ENCODE measurements at regions not wholly inside any gene's neighbourhood (a gene's known extent, or its start where the extent isn't known, plus 50 kb on each side); places are given as distances from the start of the nearest gene placed in this dataset.
"Not testable (repeated sequence)": the region's sequence is repeated elsewhere in the genome, so short reads cannot be mapped to it uniquely, and the experiment has no call there.

DNA sequence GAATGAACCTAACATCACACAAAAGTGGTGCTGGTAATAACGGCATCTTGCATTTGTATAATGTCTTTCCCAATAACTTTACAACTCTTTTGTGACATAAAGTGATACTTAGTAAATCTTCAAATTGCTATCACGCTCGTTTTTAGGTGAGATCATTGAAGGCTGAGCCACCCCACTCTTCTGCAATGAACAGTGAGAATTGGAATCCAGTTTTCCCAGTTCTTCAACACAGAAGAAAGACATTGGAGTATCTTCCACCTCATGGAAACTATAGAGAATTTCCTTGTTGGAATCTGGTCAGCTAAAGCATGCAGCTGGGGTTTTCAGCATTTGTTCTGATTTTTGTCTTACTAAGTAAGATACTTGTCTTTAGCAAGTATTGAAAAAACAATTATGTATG is 59.9 kb upstream of the NRIP1 start:
- no peak overlapping the region for H3K4me3 ChIP-seq (IDR thresholded peaks at IDR 0.05; ENCODE audit: insufficient read depth, low read depth, low read length)
- no peak overlapping the region for H3K9ac ChIP-seq
- H3K36me3 ChIP-seq (ENCODE audit: insufficient read depth), result no peaks in the 10 kb centered on the region
- H3K79me2 ChIP-seq (ENCODE audit: insufficient read depth, low read depth), result no peaks in the 10 kb centered on the region
- H3K4me1 ChIP-seq (ENCODE audit: low read depth, poor library complexity, severe bottlenecking), result no peaks in the 10 kb centered on the region
- H3K27ac ChIP-seq, result no peak overlapping the region
- TF ChIP-seq, protein P1, sequence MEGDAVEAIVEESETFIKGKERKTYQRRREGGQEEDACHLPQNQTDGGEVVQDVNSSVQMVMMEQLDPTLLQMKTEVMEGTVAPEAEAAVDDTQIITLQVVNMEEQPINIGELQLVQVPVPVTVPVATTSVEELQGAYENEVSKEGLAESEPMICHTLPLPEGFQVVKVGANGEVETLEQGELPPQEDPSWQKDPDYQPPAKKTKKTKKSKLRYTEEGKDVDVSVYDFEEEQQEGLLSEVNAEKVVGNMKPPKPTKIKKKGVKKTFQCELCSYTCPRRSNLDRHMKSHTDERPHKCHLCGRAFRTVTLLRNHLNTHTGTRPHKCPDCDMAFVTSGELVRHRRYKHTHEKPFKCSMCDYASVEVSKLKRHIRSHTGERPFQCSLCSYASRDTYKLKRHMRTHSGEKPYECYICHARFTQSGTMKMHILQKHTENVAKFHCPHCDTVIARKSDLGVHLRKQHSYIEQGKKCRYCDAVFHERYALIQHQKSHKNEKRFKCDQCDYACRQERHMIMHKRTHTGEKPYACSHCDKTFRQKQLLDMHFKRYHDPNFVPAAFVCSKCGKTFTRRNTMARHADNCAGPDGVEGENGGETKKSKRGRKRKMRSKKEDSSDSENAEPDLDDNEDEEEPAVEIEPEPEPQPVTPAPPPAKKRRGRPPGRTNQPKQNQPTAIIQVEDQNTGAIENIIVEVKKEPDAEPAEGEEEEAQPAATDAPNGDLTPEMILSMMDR (conservative IDR thresholded peaks at IDR 0.05; ENCODE audit: low read depth, low read length), result no peak
- H3K27me3 ChIP-seq (ENCODE audit: insufficient read depth, low read depth), result no peaks in the 10 kb centered on the region
- no peak overlapping the region for H2AFZ ChIP-seq (ENCODE audit: low read depth)
- no peaks in the 10 kb centered on the region for H4K20me1 ChIP-seq (ENCODE audit: insufficient read depth)
- H3K4me2 ChIP-seq, result no peak overlapping the region

DNA sequence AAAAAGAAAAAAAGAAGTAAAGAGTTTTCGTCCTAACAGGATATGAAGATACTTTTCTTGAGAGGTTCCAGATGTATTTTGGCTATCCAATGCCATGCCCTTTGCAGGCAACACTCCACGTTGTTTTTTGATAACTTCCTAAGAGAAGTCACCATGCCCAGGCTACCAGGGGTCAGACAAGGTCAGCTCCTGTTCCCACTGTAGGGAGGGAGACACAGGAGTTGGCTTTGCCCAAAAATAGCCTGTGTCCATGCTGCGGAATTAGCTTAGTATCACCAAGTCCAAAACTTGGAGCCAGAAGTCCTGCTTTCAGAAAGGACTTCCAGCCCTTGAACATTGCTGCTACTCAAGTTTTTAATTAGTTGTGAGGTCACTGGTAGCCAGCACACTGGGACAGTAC is 62.1 kb upstream of the NRIP1 start:
- no peak overlapping the region for H3K27ac ChIP-seq
- H3K36me3 ChIP-seq (ENCODE audit: insufficient read depth), result no peaks in the 10 kb centered on the region
- H3K79me2 ChIP-seq (ENCODE audit: insufficient read depth, low read depth), result no peaks in the 10 kb centered on the region
- H3K4me1 ChIP-seq (ENCODE audit: low read depth, poor library complexity, severe bottlenecking), result no peaks in the 10 kb centered on the region
- H3K9ac ChIP-seq, result no peak overlapping the region
- no peak overlapping the region for H3K4me2 ChIP-seq
- H3K4me3 ChIP-seq (IDR thresholded peaks at IDR 0.05; ENCODE audit: insufficient read depth, low read depth, low read length), result no peak overlapping the region
- no peaks in the 10 kb centered on the region for H3K27me3 ChIP-seq (ENCODE audit: insufficient read depth, low read depth)
- no peaks in the 10 kb centered on the region for H4K20me1 ChIP-seq (ENCODE audit: insufficient read depth)
- TF ChIP-seq, protein P1 (conservative IDR thresholded peaks at IDR 0.05; ENCODE audit: low read depth, low read length), result no peak
- H2AFZ ChIP-seq (ENCODE audit: low read depth), result no peak overlapping the region

DNA sequence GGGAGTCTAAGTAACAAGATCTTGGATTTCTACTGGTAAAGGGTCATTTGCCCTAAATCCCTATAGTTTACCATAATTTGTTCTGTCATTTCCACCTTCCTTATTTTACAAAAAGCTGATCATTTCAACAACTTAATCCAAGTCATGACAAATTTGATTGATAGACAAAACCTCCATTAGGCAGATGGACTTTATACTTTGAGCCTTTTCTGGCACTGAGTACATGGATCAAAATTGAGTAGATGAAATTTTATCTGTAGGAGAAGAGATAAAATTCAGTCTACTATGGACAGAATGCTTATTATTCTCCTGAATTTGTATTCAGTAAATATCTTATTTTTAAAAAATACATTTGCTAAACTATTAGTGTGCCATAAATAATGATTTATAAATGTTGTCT is 62.6 kb upstream of the NRIP1 start:
- no peak overlapping the region for H3K9ac ChIP-seq
- no peak overlapping the region for H2AFZ ChIP-seq (ENCODE audit: low read depth)
- H4K20me1 ChIP-seq (ENCODE audit: insufficient read depth), result no peaks in the 10 kb centered on the region
- H3K4me3 ChIP-seq (IDR thresholded peaks at IDR 0.05; ENCODE audit: insufficient read depth, low read depth, low read length), result no peak overlapping the region
- no peak overlapping the region for H3K4me2 ChIP-seq
- no peak overlapping the region for H3K27ac ChIP-seq
- no peaks in the 10 kb centered on the region for H3K27me3 ChIP-seq (ENCODE audit: insufficient read depth, low read depth)
- H3K36me3 ChIP-seq (ENCODE audit: insufficient read depth), result no peaks in the 10 kb centered on the region
- H3K4me1 ChIP-seq (ENCODE audit: low read depth, poor library complexity, severe bottlenecking), result no peaks in the 10 kb centered on the region
- TF ChIP-seq, protein P1 (conservative IDR thresholded peaks at IDR 0.05; ENCODE audit: low read depth, low read length), result no peak
- H3K79me2 ChIP-seq (ENCODE audit: insufficient read depth, low read depth), result no peaks in the 10 kb centered on the region

DNA sequence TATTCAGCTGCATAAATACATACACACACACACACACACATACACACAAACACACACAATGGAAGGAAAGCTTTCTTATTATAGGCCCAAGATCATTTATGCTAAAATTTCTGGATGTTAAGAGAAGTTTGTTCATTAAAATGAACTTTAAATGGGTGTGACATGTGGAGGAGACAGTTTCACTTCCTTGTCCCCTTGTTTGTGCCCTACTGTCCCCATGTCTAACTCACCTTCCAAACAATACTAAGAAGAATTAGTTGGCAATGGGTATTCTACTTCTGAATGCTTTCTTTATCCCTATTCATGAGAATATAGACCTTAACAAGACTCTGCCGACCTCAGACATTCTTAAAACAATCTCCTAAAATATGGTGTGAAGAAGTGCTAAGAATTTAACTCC is 63.5 kb upstream of the NRIP1 start:
- Histone ChIP-seq H3K9ac (no peak overlapping the region), H3K4me1 (ENCODE audit: low read depth, poor library complexity, severe bottlenecking) (no peaks in the 10 kb centered on the region), H3K27ac (no peak overlapping the region), H3K27me3 (ENCODE audit: insufficient read depth, low read depth) (no peaks in the 10 kb centered on the region), H4K20me1 (ENCODE audit: insufficient read depth) (no peaks in the 10 kb centered on the region), H2AFZ (ENCODE audit: low read depth) (no peak overlapping the region), H3K4me3 (IDR thresholded peaks at IDR 0.05; ENCODE audit: insufficient read depth, low read depth, low read length) (no peak overlapping the region), H3K36me3 (ENCODE audit: insufficient read depth) (no peaks in the 10 kb centered on the region), H3K4me2 (no peak overlapping the region), H3K79me2 (ENCODE audit: insufficient read depth, low read depth) (no peaks in the 10 kb centered on the region)
- TF ChIP-seq, protein P1 (conservative IDR thresholded peaks at IDR 0.05; ENCODE audit: low read depth, low read length), result no peak

DNA sequence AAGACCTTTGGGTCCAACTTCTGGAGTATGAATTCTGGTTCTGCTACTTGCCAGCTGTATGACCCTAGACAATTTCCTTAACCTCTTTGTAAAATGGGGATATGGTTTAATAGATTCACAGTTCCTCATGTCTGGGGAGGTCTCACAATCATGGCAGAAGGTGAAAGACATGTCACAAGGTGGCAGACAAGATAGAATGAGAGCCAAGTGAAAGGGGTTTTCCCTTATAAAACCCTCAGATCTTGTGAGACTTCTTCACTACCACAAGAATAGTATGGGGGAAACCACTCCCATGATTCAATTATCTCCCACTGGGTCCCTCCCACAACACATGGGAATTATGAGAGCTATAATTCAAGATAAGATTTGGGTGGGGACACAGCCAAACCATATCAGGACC is 63.9 kb upstream of the NRIP1 start:
- H4K20me1 ChIP-seq (ENCODE audit: insufficient read depth); H3K4me2 ChIP-seq; H3K4me3 ChIP-seq (IDR thresholded peaks at IDR 0.05; ENCODE audit: insufficient read depth, low read depth, low read length); H3K79me2 ChIP-seq (ENCODE audit: insufficient read depth, low read depth); H2AFZ ChIP-seq (ENCODE audit: low read depth); H3K27me3 ChIP-seq (ENCODE audit: insufficient read depth, low read depth); H3K9ac ChIP-seq; H3K27ac ChIP-seq; H3K36me3 ChIP-seq (ENCODE audit: insufficient read depth); H3K4me1 ChIP-seq (ENCODE audit: low read depth, poor library complexity, severe bottlenecking): not testable (repeated sequence)

Data from KMS-11 (cell line).